ENCODE measurements at regions not wholly inside any gene's neighbourhood (a gene's known extent, or its start where the extent isn't known, plus 50 kb on each side); places are given as distances from the start of the nearest gene placed in this dataset.

- no peak for DNase-seq (ENCODE audit: low spot score)
- ATAC-seq (ENCODE audit: low FRiP score) = no peak
- no peak for TF ChIP-seq CTCF (IDR thresholded peaks at IDR 0.05)
Observed at GRCh38 chr22:22997988-22998387, 72.3 kb upstream of the GNAZ start.

GRCh38 chr22:22999523-22999922, 70.8 kb upstream of the GNAZ start:
- no peak for TF ChIP-seq CTCF (IDR thresholded peaks at IDR 0.05)
- no peak for DNase-seq (ENCODE audit: low spot score)
- ATAC-seq (ENCODE audit: low FRiP score) = no peak

GRCh38 chr22:23000657-23001347, 69.5 kb upstream of the GNAZ start:
- ATAC-seq (ENCODE audit: low FRiP score) = no peak
- no peak for TF ChIP-seq CTCF (IDR thresholded peaks at IDR 0.05)

GRCh38 chr22:23001463-23001862, 68.9 kb upstream of the GNAZ start:
- ATAC-seq (ENCODE audit: low FRiP score) (no peak), DNase-seq (ENCODE audit: low spot score) (no peak)
- no peak for TF ChIP-seq CTCF (IDR thresholded peaks at IDR 0.05)

More at GRCh38 chr22:23000657-23001347, 69.5 kb upstream of the GNAZ start:
- no peak for DNase-seq (ENCODE audit: low spot score)

- TF ChIP-seq CTCF (IDR thresholded peaks at IDR 0.05) = no peak
- DNase-seq (ENCODE audit: low spot score) (no peak), ATAC-seq (ENCODE audit: low FRiP score) (no peak)
Observed at GRCh38 chr22:23002612-23003180, 67.6 kb upstream of the GNAZ start.

GRCh38 chr22:23007823-23008222, 62.5 kb upstream of the GNAZ start:
- DNase-seq (ENCODE audit: low spot score) (no peak), ATAC-seq (ENCODE audit: low FRiP score) (no peak)
- no peak for TF ChIP-seq CTCF (IDR thresholded peaks at IDR 0.05)

- DNase-seq (ENCODE audit: low spot score) = no peak
- no peak for TF ChIP-seq CTCF (IDR thresholded peaks at IDR 0.05)
- no peak for ATAC-seq (ENCODE audit: low FRiP score)
Observed at GRCh38 chr22:23008896-23009295, 61.4 kb upstream of the GNAZ start.
